Tibial nerve (tissue), 4 donors: ENCODE measurements at regions not wholly inside any gene's neighbourhood (a gene's known extent, or its start where the extent isn't known, plus 50 kb on each side); places are given as distances from the start of the nearest gene placed in this dataset.
"Not testable (repeated sequence)": the region's sequence is repeated elsewhere in the genome, so short reads cannot be mapped to it uniquely, and the experiment has no call there.

Experiments
- DNase-seq, 2 donors: peaks; one replicate each; pipeline ENCODE4 v3.0.0-alpha.2; 2019; ENCODE audit warnings: low spot score in 2 of 2
- H3K27ac ChIP-seq, 4 donors: fragments of 200-600 bp; sonication (generic) in 3 of 4; one replicate each; pipeline ENCODE4 v1.5.1; 2017 to 2019; ENCODE audit warnings: mild to moderate bottlenecking in 1 of 4
- H3K27me3 ChIP-seq, 2 donors: fragments of 200-600 bp; sonication (generic) in 1 of 2; one replicate each; pipeline versions ENCODE4 v1.5.1 to v1.6.0; 2017 to 2019
- H3K36me3 ChIP-seq, 3 donors: fragments of 200-600 bp; sonication (generic); one replicate each; pipeline ENCODE4 v1.5.1; 2018 to 2019
- H3K4me1 ChIP-seq, 4 donors: fragments of 200-600 bp; sonication (generic) in 3 of 4; one replicate each; pipeline ENCODE4 v1.5.1; 2017 to 2019
- H3K4me3 ChIP-seq, 4 donors: fragments of 200-600 bp; sonication (generic) in 3 of 4; one replicate each; pipeline ENCODE4 v1.5.1; 2017 to 2019; ENCODE audit warnings: mild to moderate bottlenecking in 1 of 4, moderate library complexity in 1 of 4
- H3K9me3 ChIP-seq, 4 donors: fragments of 200-600 bp; sonication (generic) in 3 of 4; one replicate each; pipeline ENCODE4 v1.5.1; 2017 to 2019
- CTCF ChIP-seq, 5 experiments: fragments of 200-600 bp in 3 of 5; fragments of 450-650 bp in 2 of 5; sonication (generic) in 3 of 5; IDR thresholded peaks; one replicate each; pipeline ENCODE4 v1.5.1; 2016 to 2019; ENCODE audit warnings: antibody characterized with exemption in 5 of 5, mild to moderate bottlenecking in 3 of 5, moderate library complexity in 2 of 5
- EP300 ChIP-seq, 2 donors: sonication (generic); formaldehyde crosslinking; IDR thresholded peaks; one replicate each; pipeline ENCODE4 v1.6.1; 2017; ENCODE audit warnings: antibody characterized with exemption in 2 of 2, mild to moderate bottlenecking in 1 of 2
- POLR2A ChIP-seq, 2 donors: fragments of 450-650 bp; IDR thresholded peaks; one replicate each; pipeline ENCODE4 v1.6.1; 2017; ENCODE audit warnings: antibody characterized with exemption in 2 of 2, mild to moderate bottlenecking in 2 of 2, moderate library complexity in 2 of 2
- WGBS, 2 donors: methylation state at CpG; one replicate each; pipeline ENCODE4 v1.1.5; 2018; 5-methylcytosine and 5-hydroxymethylcytosine counted together

- Histone ChIP-seq H3K4me1 (no peaks in the 10 kb centered on the region), H3K36me3 (no peaks in the 10 kb centered on the region), H3K4me3 (no peak overlapping the region), H3K9me3 (no peaks in the 10 kb centered on the region), H3K27ac (no peak overlapping the region), H3K27me3 (no peaks in the 10 kb centered on the region)
- no peak for DNase-seq
- TF ChIP-seq CTCF (IDR thresholded peaks at IDR 0.05) (no peak), POLR2A (IDR thresholded peaks at IDR 0.05) (no peak), EP300 (IDR thresholded peaks at IDR 0.05) (no peak)
Observed at GRCh38 chrX:125680366-125680765, 360.7 kb downstream of the TEX13C start.

GRCh38 chrX:125681058-125681457, 361.4 kb downstream of the TEX13C start:
- Histone ChIP-seq H3K27me3 (no peaks in the 10 kb centered on the region), H3K36me3 (no peaks in the 10 kb centered on the region), H3K27ac (no peak overlapping the region), H3K4me1 (no peaks in the 10 kb centered on the region), H3K4me3 (no peak overlapping the region), H3K9me3 (no peaks in the 10 kb centered on the region)
- TF ChIP-seq EP300 (IDR thresholded peaks at IDR 0.05) (no peak), POLR2A (IDR thresholded peaks at IDR 0.05) (no peak), CTCF (IDR thresholded peaks at IDR 0.05) (no peak)
- WGBS, 2 donors = 74 to 79% methylated on average over 2 of the region's 2 CpGs
- no peak for DNase-seq

- no peak for DNase-seq
- Histone ChIP-seq H3K36me3 (no peaks in the 10 kb centered on the region), H3K9me3 (no peaks in the 10 kb centered on the region), H3K4me3 (no peak overlapping the region), H3K4me1 (no peaks in the 10 kb centered on the region), H3K27ac (no peak overlapping the region), H3K27me3 (no peaks in the 10 kb centered on the region)
- TF ChIP-seq POLR2A (IDR thresholded peaks at IDR 0.05) = no peak
- no peak for TF ChIP-seq CTCF (IDR thresholded peaks at IDR 0.05)
- TF ChIP-seq EP300 (IDR thresholded peaks at IDR 0.05) = no peak
Observed at GRCh38 chrX:125681507-125681906, 361.8 kb downstream of the TEX13C start.

GRCh38 chrX:125690522-125690921, 370.9 kb downstream of the TEX13C start:
- H3K4me1 ChIP-seq, H3K27ac ChIP-seq, H3K4me3 ChIP-seq, H3K27me3 ChIP-seq, DNase-seq, H3K36me3 ChIP-seq, H3K9me3 ChIP-seq: not testable (repeated sequence)
- 81 to 97% methylated on average over 12 to 29 of the region's 33 CpGs for WGBS, 2 donors

- no peak for DNase-seq
- 66 to 73% methylated on average over 1 of the region's 1 CpG for WGBS, 2 donors
Observed at GRCh38 chrX:125694171-125694570, 374.5 kb downstream of the TEX13C start.

More at GRCh38 chrX:125694171-125694570, 374.5 kb downstream of the TEX13C start:
- H3K36me3 ChIP-seq = no peaks in the 10 kb centered on the region
- no peak overlapping the region for H3K4me3 ChIP-seq
- TF ChIP-seq POLR2A (IDR thresholded peaks at IDR 0.05) (no peak), CTCF (IDR thresholded peaks at IDR 0.05) (no peak), EP300 (IDR thresholded peaks at IDR 0.05) (no peak)
- no peaks in the 10 kb centered on the region for H3K9me3 ChIP-seq
- no peaks in the 10 kb centered on the region for H3K27me3 ChIP-seq
- H3K27ac ChIP-seq = no peak overlapping the region
- no peaks in the 10 kb centered on the region for H3K4me1 ChIP-seq
